Endothelial cell (in vitro differentiated cells): ENCODE measurements at regions not wholly inside any gene's neighbourhood (a gene's known extent, or its start where the extent isn't known, plus 50 kb on each side); places are given as distances from the start of the nearest gene placed in this dataset.

ENCODE experiments used
- DNase-seq: peaks from one replicate; pipeline ENCODE4 v3.0.0; 2021; ENCODE audit warnings: low spot score
- H3K27ac Mint-ChIP-seq: one replicate; pipeline ENCODE4 v1.8.0; 2021; ENCODE audit warnings: mixed read lengths, inconsistent platforms; ENCODE audit not compliant: unreplicated experiment
- H3K27me3 Mint-ChIP-seq: one replicate; pipeline ENCODE4 v1.8.0; 2021; ENCODE audit warnings: mild to moderate bottlenecking, moderate library complexity, mixed read lengths, inconsistent platforms; ENCODE audit not compliant: unreplicated experiment
- H3K36me3 Mint-ChIP-seq: one replicate; pipeline ENCODE4 v1.8.0; 2021; ENCODE audit warnings: mild to moderate bottlenecking, low read depth, mixed read lengths, inconsistent platforms; ENCODE audit not compliant: unreplicated experiment
- H3K4me1 Mint-ChIP-seq: one replicate; pipeline ENCODE4 v1.8.0; 2021; ENCODE audit warnings: mild to moderate bottlenecking, mixed read lengths, inconsistent platforms; ENCODE audit not compliant: unreplicated experiment
- H3K4me3 Mint-ChIP-seq: one replicate; pipeline ENCODE4 v1.8.0; 2021; ENCODE audit warnings: mild to moderate bottlenecking, mixed read lengths, inconsistent platforms; ENCODE audit not compliant: unreplicated experiment
- H3K9me3 Mint-ChIP-seq: one replicate; pipeline ENCODE4 v1.8.0; 2021; ENCODE audit warnings: mixed read lengths, inconsistent platforms; ENCODE audit not compliant: unreplicated experiment
- TF ChIP-seq, protein P1 (sequence below): fragments of 200-600 bp; sonication (generic); IDR thresholded peaks from one replicate; pipeline ENCODE4 v1.5.0; 2021; ENCODE audit warnings: antibody characterized with exemption; ENCODE audit not compliant: unreplicated experiment

DNA sequence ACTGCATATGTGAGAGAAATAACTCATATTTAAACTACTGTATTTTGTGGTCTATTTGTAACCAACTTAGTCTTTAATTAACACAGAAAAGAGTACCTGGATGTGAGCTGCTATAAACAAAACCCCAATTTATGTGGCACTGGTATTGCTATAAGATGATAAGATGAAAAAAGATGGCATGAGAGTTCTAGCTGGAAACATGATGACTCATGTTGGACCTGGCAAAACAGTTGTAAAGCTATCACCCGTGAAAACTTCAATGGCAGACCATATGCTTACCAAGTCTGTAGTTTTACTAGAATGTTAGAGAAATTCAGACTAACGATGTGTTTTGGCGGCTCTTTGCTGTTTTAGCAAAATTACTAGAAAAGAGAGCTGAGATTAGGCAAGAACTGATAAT lies 69.6 kb upstream of the PCDH9 start:
- TF ChIP-seq, protein P1, sequence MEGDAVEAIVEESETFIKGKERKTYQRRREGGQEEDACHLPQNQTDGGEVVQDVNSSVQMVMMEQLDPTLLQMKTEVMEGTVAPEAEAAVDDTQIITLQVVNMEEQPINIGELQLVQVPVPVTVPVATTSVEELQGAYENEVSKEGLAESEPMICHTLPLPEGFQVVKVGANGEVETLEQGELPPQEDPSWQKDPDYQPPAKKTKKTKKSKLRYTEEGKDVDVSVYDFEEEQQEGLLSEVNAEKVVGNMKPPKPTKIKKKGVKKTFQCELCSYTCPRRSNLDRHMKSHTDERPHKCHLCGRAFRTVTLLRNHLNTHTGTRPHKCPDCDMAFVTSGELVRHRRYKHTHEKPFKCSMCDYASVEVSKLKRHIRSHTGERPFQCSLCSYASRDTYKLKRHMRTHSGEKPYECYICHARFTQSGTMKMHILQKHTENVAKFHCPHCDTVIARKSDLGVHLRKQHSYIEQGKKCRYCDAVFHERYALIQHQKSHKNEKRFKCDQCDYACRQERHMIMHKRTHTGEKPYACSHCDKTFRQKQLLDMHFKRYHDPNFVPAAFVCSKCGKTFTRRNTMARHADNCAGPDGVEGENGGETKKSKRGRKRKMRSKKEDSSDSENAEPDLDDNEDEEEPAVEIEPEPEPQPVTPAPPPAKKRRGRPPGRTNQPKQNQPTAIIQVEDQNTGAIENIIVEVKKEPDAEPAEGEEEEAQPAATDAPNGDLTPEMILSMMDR, result no peak
- Mint-ChIP-seq H3K4me3 (no peak overlapping the region), H3K9me3 (no peaks in the 10 kb centered on the region), H3K36me3 (no peaks in the 10 kb centered on the region), H3K27me3 (no peaks in the 10 kb centered on the region), H3K4me1 (peaks cover 15% of the 10 kb centered on the region), H3K27ac (peak overlapping the region; percentile 1)
- no peak for DNase-seq

DNA sequence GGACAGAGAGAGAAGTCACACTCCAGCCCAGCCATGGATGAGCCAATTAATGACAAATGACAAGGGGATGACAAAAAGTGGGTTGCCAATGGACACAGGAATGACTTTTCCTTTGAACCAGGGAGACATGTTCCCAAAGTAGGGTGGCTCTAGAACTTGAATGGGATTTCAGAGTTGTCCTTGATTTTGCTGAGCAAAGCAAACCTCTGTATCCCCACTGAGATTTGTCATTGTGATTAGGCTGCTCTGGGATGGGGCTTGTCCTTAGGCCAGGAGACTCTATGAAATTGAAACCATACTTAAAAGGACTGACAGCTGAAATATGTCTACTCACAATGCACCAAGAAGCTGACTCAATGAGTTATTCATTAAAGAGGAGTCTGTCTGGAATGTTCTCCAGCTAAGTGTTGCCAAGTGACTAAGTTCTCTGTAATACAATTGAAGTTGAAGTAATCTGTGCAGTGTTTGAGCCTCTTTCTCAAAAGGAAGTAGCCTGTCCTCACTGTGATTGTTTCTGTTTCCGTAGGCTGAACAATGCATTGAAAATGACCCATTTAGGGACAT lies 69.0 kb upstream of the PCDH9 start:
- no peak for DNase-seq
- Mint-ChIP-seq H3K27ac (peak overlapping the region; percentile 1), H3K4me1 (peaks cover 15% of the 10 kb centered on the region), H3K9me3 (no peaks in the 10 kb centered on the region), H3K36me3 (no peaks in the 10 kb centered on the region), H3K27me3 (no peaks in the 10 kb centered on the region), H3K4me3 (no peak overlapping the region)
- TF ChIP-seq, protein P1, result no peak

DNA sequence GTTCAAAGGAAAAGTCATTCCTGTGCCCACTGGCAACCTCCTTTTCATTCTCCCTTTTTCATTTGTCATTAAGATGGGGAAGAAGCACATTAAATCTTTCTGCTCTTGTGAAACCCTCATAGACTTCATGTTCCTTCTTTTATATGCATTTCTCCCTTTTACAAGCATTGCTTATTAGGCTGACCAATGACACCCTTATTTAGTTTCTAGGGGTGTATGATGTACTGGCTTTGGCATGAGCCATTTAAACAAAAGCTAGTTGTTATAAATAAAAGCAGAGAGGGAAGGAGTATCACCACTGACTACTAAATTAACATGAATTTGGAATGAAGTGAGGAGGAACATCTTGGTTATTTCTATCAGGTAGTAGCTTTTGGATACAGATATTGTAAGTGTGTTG lies 68.2 kb upstream of the PCDH9 start:
- peaks cover 15% of the 10 kb centered on the region for H3K4me1 Mint-ChIP-seq
- H3K36me3 Mint-ChIP-seq, result no peaks in the 10 kb centered on the region
- H3K4me3 Mint-ChIP-seq, result no peak overlapping the region
- no peak for DNase-seq
- no peaks in the 10 kb centered on the region for H3K27me3 Mint-ChIP-seq
- no peaks in the 10 kb centered on the region for H3K9me3 Mint-ChIP-seq
- TF ChIP-seq, protein P1, result no peak
- H3K27ac Mint-ChIP-seq, result no peak overlapping the region

DNA sequence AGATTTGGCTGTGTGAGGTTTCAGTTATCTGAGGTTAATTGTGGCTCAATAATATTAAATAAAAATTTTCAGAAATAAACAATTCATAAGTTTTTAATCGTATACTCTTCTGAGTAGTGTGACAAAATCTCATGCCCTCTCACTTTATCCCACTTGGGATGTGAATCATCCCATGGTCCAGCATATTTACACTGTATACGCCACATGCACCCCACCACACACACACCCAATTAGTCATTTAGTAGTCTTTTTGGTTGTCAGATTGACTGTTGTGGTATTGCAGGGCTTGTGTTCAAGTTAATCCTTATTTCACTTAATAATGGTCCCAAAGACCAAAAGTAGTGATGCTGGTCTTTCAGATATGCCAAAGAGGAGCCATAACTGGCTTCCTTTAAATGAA lies 66.4 kb upstream of the PCDH9 start:
- TF ChIP-seq, protein P1, result no peak
- no peak for DNase-seq
- H3K4me1 Mint-ChIP-seq, result peaks cover 15% of the 10 kb centered on the region
- H3K27me3 Mint-ChIP-seq, result no peaks in the 10 kb centered on the region
- H3K9me3 Mint-ChIP-seq, result no peaks in the 10 kb centered on the region
- no peaks in the 10 kb centered on the region for H3K36me3 Mint-ChIP-seq
- no peak overlapping the region for H3K27ac Mint-ChIP-seq
- H3K4me3 Mint-ChIP-seq, result no peak overlapping the region

DNA sequence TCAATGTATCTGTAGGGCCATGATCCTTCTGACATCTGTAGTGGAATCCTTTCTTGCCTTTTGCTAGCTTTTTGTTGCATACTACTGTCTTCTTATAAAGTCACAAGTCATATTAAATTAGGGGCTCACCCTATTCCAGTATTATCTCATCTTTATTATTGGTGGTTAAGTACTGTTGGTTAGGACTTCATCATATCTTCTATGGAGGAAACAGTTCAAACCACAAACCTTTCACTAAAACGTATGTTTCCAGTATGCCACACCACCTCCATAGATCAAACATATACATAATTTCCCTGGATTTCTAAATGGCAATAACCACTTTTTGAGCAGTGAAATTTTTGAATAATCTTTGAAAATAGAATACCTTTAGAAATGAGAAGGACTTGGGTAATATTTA lies 62.8 kb upstream of the PCDH9 start:
- TF ChIP-seq, protein P1, result no peak

More for the DNA sequence above, 62.8 kb upstream of the PCDH9 start:
- H3K36me3 Mint-ChIP-seq, result no peaks in the 10 kb centered on the region
- no peak for DNase-seq
- no peaks in the 10 kb centered on the region for H3K9me3 Mint-ChIP-seq
- no peak overlapping the region for H3K4me3 Mint-ChIP-seq
- H3K27me3 Mint-ChIP-seq, result no peaks in the 10 kb centered on the region
- no peaks in the 10 kb centered on the region for H3K4me1 Mint-ChIP-seq
- no peak overlapping the region for H3K27ac Mint-ChIP-seq
